Neural cell (in vitro differentiated cells): ENCODE measurements at regions not wholly inside any gene's neighbourhood (a gene's known extent, or its start where the extent isn't known, plus 50 kb on each side); places are given as distances from the start of the nearest gene placed in this dataset.

Experiments used
- CTCF ChIP-seq: fragments of 450-650 bp; IDR thresholded peaks from 2 replicates; pipeline ENCODE4 v1.5.1; 2014; ENCODE audit warnings: antibody characterized with exemption, mild to moderate bottlenecking, moderate library complexity; ENCODE audit not compliant: poor library complexity, severe bottlenecking
- EP300 ChIP-seq: fragments of 450-650 bp; conservative IDR thresholded peaks from 2 replicates; pipeline ENCODE4 v1.6.1; 2014; ENCODE audit warnings: antibody characterized with exemption, mild to moderate bottlenecking, moderate library complexity; ENCODE audit not compliant: poor library complexity, severe bottlenecking
- MXI1 ChIP-seq: fragments of 450-650 bp; conservative IDR thresholded peaks from 2 replicates; pipeline ENCODE4 v1.6.1; 2014; ENCODE audit warnings: antibody characterized with exemption, mild to moderate bottlenecking; ENCODE audit not compliant: poor library complexity, severe bottlenecking
- RAD21 ChIP-seq: fragments of 450-650 bp; conservative IDR thresholded peaks from 2 replicates; pipeline ENCODE4 v1.6.1; 2014; ENCODE audit warnings: antibody characterized with exemption, mild to moderate bottlenecking, moderate library complexity
- TAF1 ChIP-seq: IDR thresholded peaks from 2 replicates; pipeline ENCODE4 v1.6.1; 2012; ENCODE audit warnings: low read depth

DNA sequence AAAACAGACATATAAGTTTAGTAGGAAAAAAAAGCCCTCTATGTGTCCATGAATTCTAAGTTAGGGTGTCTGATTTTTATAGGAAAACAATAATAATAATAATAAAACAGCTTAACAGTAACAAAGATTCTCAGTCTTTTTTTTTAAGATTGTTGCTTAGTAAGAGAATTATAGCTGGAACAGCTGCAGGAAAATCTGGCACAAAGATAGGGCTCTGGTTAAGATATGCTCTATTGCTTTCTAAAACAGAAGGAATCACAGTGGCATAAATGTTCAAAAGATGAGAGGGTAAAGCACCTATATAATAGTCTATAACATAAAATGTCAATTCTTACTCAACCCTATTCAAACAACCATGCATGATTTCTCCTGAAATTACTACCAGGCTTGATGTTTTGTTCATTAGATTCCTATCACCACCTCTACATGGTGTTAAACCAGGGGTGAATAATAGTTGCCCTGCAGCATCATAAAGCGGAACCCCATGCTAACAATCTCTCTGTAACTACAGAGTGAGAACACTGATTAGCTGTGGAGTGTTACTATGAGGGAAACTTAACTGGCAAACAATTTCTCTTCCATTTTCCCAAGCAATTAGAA, 541.4 kb upstream of the MIR17HG start:
- TF ChIP-seq RAD21 (no peak), EP300 (no peak), CTCF (no peak), TAF1 (no peak), MXI1 (no peak)
